HCT116 (cell line): ENCODE measurements at regions not wholly inside any gene's neighbourhood (a gene's known extent, or its start where the extent isn't known, plus 50 kb on each side); places are given as distances from the start of the nearest gene placed in this dataset.
A peak's percentile ranks its signal among the peaks of the same experiment; 100 is the strongest.

ENCODE experiments used
- ATAC-seq: fragments of 200-7000 bp; cut with Tn5 transposase; 2 replicates; pipeline ENCODE4 v1.9.1; 2020; ENCODE audit warnings: mild to moderate bottlenecking, moderate library complexity
- BruUV-seq: library from RNA; stranded (reverse); fragments of 400-500 nt; replicated peaks from 2 replicates; lab custom pipeline; 2021; lab: Mats Ljungman, UMichigan
- CTCF ChIA-PET: fragments of 300-600 bp; sonication (Branson Sonifier 250); formaldehyde crosslinking; loops from one replicate; lab custom pipeline; 2021; ENCODE audit warnings: antibody characterized with exemption; lab: Charles Lee
- POLR2A ChIA-PET: fragments of 300-600, 350-600 bp; sonication (Branson Sonifier 250); formaldehyde crosslinking; loops from one replicate; lab custom pipeline; 2021; ENCODE audit warnings: antibody characterized with exemption; lab: Charles Lee
- RAD21 ChIA-PET, 2 experiments: fragments of 300-600 bp; sonication (Branson Sonifier 250); formaldehyde crosslinking; loops; one replicate each; lab custom pipeline; 2023; ENCODE audit warnings: low total read pairs in 2 of 2; ENCODE audit not compliant: uncharacterized antibody in 2 of 2, unreplicated experiment in 2 of 2, low non-redundant PET in 1 of 2; lab: Charles Lee
- DNase-seq: peaks from one replicate; pipeline ENCODE4 v3.0.0-alpha.2; 2010; ENCODE audit warnings: low read depth, low spot score
- H2AFZ ChIP-seq: fragments of 200-600 bp; shearing (Covaris generic), sonication (generic); 2 replicates; pipeline ENCODE4 v1.6.1; 2017; ENCODE audit warnings: low read depth, mixed run types, mixed read lengths, antibody characterized with exemption, low read length; ENCODE audit not compliant: poor library complexity, severe bottlenecking
- H3K27ac ChIP-seq: 2 replicates; pipeline ENCODE4 v1.5.1; 2012; ENCODE audit warnings: low read depth, low read length
- H3K27me3 ChIP-seq: fragments of 200-600 bp; sonication (generic); 2 replicates; pipeline ENCODE4 v1.6.1; 2016; ENCODE audit warnings: mixed run types, low read length, mixed read lengths; ENCODE audit not compliant: insufficient read depth
- H3K36me3 ChIP-seq, 2 experiments: fragments of 200-500 bp in 1 of 2; fragments of 200-600 bp in 1 of 2; sonication (Bioruptor generic) in 1 of 2; sonication (generic) in 1 of 2; 2 replicates each; pipeline versions ENCODE4 v1.5.1 to v1.6.1; 2014 to 2016; ENCODE audit warnings: low read length in 2 of 2, inconsistent platforms in 1 of 2, mixed read lengths in 1 of 2, mixed run types in 1 of 2; ENCODE audit not compliant: insufficient read depth in 2 of 2, control insufficient read depth in 1 of 2
- H3K4me1 ChIP-seq, 2 experiments: fragments of 200-600 bp in 1 of 2; sonication (generic) in 1 of 2; 2 replicates each; pipeline versions ENCODE4 v1.5.1 to v1.6.1; 2012 to 2017; ENCODE audit warnings: low read length in 2 of 2, inconsistent platforms in 1 of 2, mild to moderate bottlenecking in 1 of 2, mixed read lengths in 1 of 2, mixed run types in 1 of 2, moderate library complexity in 1 of 2; ENCODE audit not compliant: insufficient read depth in 2 of 2, control insufficient read depth in 1 of 2
- H3K4me2 ChIP-seq: fragments of 200-600 bp; sonication (generic); 2 replicates; pipeline ENCODE4 v1.6.1; 2017; ENCODE audit warnings: mixed run types, low read length, mixed read lengths
- H3K4me3 ChIP-seq, 2 experiments: fragments of 200-600 bp in 1 of 2; sonication (generic) in 1 of 2; replicated peaks in 1 of 2; 2 replicates each; pipeline ENCODE4 v1.5.1; 2011 to 2016; ENCODE audit warnings: low read length in 2 of 2, control low read depth in 1 of 2, low read depth in 1 of 2, mild to moderate bottlenecking in 1 of 2, mixed read lengths in 1 of 2, mixed run types in 1 of 2
- H3K79me2 ChIP-seq: fragments of 200-600 bp; sonication (generic); 2 replicates; pipeline ENCODE4 v1.6.1; 2017; ENCODE audit warnings: mild to moderate bottlenecking, mixed run types, low read length, moderate library complexity, mixed read lengths; ENCODE audit not compliant: insufficient read depth
- H3K9ac ChIP-seq: fragments of 200-600 bp; sonication (generic); 2 replicates; pipeline ENCODE4 v1.6.1; 2016; ENCODE audit warnings: low read length, mixed read lengths
- H3K9me2 ChIP-seq: fragments of 200-600 bp; sonication (generic), shearing (Covaris generic); 2 replicates; pipeline ENCODE4 v1.6.1; 2017; ENCODE audit warnings: mixed run types, mild to moderate bottlenecking, moderate library complexity; ENCODE audit not compliant: insufficient read depth
- H3K9me3 ChIP-seq, 2 experiments: fragments of 200-500 bp in 1 of 2; fragments of 200-600 bp in 1 of 2; sonication (Bioruptor generic) in 1 of 2; sonication (generic) in 1 of 2; 2 replicates each; pipeline ENCODE4 v1.6.1; 2014 to 2017; ENCODE audit warnings: low read length in 2 of 2, mixed read lengths in 2 of 2, inconsistent platforms in 1 of 2, low read depth in 1 of 2, mild to moderate bottlenecking in 1 of 2, mixed run types in 1 of 2, moderate library complexity in 1 of 2; ENCODE audit not compliant: control insufficient read depth in 1 of 2, insufficient read depth in 1 of 2
- H4K20me1 ChIP-seq: fragments of 200-600 bp; sonication (generic), shearing (Covaris generic); 2 replicates; pipeline ENCODE4 v1.6.1; 2017; ENCODE audit warnings: mixed run types, mild to moderate bottlenecking, moderate library complexity; ENCODE audit not compliant: insufficient read depth
- CBX3 ChIP-seq: IDR thresholded peaks from 2 replicates; pipeline ENCODE4 v1.6.1; 2012; ENCODE audit warnings: low read depth
- EGR1 ChIP-seq: IDR thresholded peaks from 2 replicates; pipeline ENCODE4 v1.6.1; 2012; ENCODE audit warnings: low read depth
- EZH2phosphoT487 ChIP-seq: fragments of 200-600 bp; IDR thresholded peaks from 2 replicates; pipeline ENCODE4 v1.6.1; 2018; ENCODE audit warnings: antibody characterized with exemption, borderline replicate concordance
- JUND ChIP-seq: IDR thresholded peaks from 2 replicates; pipeline ENCODE4 v1.6.1; 2012
- POLR2AphosphoS5 ChIP-seq: IDR thresholded peaks from 2 replicates; pipeline ENCODE4 v1.6.1; 2011; ENCODE audit warnings: mild to moderate bottlenecking, low read depth, low read length, moderate library complexity
- SP1 ChIP-seq: IDR thresholded peaks from 2 replicates; pipeline ENCODE4 v1.6.1; 2012; ENCODE audit warnings: low read depth
- SRF ChIP-seq: IDR thresholded peaks from 2 replicates; pipeline ENCODE4 v1.6.1; 2012; ENCODE audit warnings: low read depth
- ZNF274 ChIP-seq: fragments of 200-500 bp; sonication (Bioruptor generic); IDR thresholded peaks from 2 replicates; pipeline ENCODE4 v1.6.1; 2014; ENCODE audit warnings: mild to moderate bottlenecking, low read depth, low read length, inconsistent platforms
- intact Hi-C: fragments of 100-400 bp; cut with micrococcal nuclease; formaldehyde crosslinking; loops from 2 replicates; pipeline ENCODE4 v1.10.0; 2022
- TF ChIP-seq, protein P1 (sequence below): IDR thresholded peaks from 2 replicates; pipeline ENCODE4 v1.6.1; 2011; ENCODE audit warnings: mild to moderate bottlenecking, low read length, moderate library complexity; ENCODE audit not compliant: insufficient replicate concordance; ENCODE audit errors: extremely low read depth

DNA sequence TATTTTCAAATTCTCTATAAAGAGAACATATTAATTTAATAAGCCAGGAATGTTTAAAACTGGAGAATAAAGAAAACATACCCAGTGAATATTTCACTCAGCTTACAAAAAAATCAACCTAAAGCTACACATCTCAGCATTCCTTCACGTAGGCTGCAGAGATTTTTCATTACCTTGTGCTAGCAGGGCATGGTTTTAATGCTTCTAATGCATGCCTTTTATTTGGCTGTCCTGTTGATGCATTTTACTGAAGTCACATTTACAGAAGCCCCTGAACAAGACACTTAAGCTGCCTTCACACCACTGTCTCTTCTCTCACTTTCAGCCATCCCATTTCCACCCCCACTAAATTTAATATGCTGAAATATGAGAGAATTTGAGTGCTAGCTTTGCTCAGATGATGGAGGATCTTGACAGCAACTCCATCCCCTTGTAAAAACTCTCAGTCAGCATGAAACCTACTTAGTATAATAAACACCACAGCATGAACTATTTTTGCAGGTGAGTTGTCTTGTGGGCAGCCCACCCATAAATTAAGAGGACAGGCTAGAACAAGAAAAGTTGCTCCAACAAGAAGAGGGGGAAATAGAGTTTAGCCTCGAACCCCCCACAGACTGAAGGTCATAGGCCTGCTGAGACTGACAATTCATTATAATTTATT, 159.4 kb downstream of the SIM1 start (continued):
- TF ChIP-seq EZH2phosphoT487 (no peak), EGR1 (no peak), POLR2AphosphoS5 (no peak), JUND (no peak), SP1 (no peak), SRF (no peak)
- TF ChIP-seq, protein P1, sequence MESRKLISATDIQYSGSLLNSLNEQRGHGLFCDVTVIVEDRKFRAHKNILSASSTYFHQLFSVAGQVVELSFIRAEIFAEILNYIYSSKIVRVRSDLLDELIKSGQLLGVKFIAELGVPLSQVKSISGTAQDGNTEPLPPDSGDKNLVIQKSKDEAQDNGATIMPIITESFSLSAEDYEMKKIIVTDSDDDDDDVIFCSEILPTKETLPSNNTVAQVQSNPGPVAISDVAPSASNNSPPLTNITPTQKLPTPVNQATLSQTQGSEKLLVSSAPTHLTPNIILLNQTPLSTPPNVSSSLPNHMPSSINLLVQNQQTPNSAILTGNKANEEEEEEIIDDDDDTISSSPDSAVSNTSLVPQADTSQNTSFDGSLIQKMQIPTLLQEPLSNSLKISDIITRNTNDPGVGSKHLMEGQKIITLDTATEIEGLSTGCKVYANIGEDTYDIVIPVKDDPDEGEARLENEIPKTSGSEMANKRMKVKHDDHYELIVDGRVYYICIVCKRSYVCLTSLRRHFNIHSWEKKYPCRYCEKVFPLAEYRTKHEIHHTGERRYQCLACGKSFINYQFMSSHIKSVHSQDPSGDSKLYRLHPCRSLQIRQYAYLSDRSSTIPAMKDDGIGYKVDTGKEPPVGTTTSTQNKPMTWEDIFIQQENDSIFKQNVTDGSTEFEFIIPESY, result no peak

DNA sequence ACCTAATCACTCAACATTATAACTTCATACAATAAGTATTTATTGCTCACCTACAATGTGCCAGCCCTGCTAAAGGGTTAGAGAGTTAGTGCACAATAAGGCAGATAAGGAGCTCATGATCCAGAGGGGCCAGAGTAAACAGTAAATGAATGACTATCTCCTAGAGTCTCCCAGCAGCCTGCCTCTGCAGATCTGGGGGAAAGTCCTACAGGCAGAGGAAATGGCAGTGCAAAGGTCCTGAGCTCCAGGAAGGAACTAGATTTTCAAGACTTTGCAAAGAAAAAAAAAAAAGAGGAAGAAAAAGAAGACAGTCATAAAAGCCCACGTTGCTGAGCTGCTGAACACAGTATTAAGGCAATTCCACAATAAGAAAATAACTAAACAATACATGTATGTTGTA, 160.1 kb downstream of the SIM1 start:
- CTCF ChIA-PET, result no interaction called here
- no peak for ATAC-seq

More for the DNA sequence above, 160.1 kb downstream of the SIM1 start:
- no peak overlapping the region for H3K9ac ChIP-seq
- no peak for DNase-seq
- TF ChIP-seq EGR1, result no peak
- TF ChIP-seq EZH2phosphoT487, result no peak
- TF ChIP-seq ZNF274, result no peak
- TF ChIP-seq CBX3, result no peak
- TF ChIP-seq POLR2AphosphoS5, result no peak
- TF ChIP-seq, all 23 proteins: peak for 0
- no peaks in the 10 kb centered on the region for H3K9me3 ChIP-seq
- intact Hi-C loops, result no loop called here
- H3K79me2 ChIP-seq, result no peaks in the 10 kb centered on the region
- H3K9me2 ChIP-seq, result no peaks in the 10 kb centered on the region
- RAD21 ChIA-PET, result no interaction called here
- no peaks in the 10 kb centered on the region for H3K36me3 ChIP-seq
- H3K4me2 ChIP-seq, result peak overlapping the region; percentile 10; the same call in 1 of the 2 replicates
- no peaks in the 10 kb centered on the region for H4K20me1 ChIP-seq
- no peaks in the 10 kb centered on the region for H3K27me3 ChIP-seq
- POLR2A ChIA-PET, result no interaction called here
- no TSS peak for BruUV-seq
- H3K4me3 ChIP-seq, result no peak overlapping the region
- peak overlapping the region; percentile 94 for H2AFZ ChIP-seq
- no peak overlapping the region for H3K27ac ChIP-seq
- H3K4me1 ChIP-seq, result peaks cover 20 to 36% of the 10 kb centered on the region in 2 experiments
